Stimulated activated naive CD4-positive, alpha-beta T cell (primary cell): ENCODE measurements at regions not wholly inside any gene's neighbourhood (a gene's known extent, or its start where the extent isn't known, plus 50 kb on each side); places are given as distances from the start of the nearest gene placed in this dataset.

Source experiments
- DNase-seq, 6 experiments: peaks; one replicate each; lab custom pipeline; 2025; lab: John Stamatoyannopoulos, UW

GRCh38 chr12:67427336-67427735, 158.2 kb downstream of the CAND1 start:
- DNase-seq: no peak

DNA sequence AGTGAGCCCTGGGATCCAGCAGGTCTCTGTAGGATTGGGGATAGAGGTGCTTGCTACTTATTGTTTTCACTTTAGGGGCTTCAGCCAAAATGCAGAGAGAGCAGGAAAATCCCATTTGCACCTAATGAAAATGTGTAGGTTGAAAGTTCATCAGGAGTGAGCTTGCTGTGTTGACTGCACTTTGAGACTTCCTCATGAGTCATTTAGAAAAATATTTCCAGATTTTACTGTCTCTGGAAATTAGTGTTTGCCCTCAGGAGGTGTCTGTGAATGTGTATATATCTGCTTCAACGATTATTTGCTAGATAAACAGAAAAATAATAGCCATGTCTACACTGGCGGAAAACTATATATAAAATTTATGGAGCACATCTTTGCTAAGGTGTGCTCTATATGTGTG, 159.3 kb downstream of the CAND1 start:
- DNase-seq: no peak

DNA sequence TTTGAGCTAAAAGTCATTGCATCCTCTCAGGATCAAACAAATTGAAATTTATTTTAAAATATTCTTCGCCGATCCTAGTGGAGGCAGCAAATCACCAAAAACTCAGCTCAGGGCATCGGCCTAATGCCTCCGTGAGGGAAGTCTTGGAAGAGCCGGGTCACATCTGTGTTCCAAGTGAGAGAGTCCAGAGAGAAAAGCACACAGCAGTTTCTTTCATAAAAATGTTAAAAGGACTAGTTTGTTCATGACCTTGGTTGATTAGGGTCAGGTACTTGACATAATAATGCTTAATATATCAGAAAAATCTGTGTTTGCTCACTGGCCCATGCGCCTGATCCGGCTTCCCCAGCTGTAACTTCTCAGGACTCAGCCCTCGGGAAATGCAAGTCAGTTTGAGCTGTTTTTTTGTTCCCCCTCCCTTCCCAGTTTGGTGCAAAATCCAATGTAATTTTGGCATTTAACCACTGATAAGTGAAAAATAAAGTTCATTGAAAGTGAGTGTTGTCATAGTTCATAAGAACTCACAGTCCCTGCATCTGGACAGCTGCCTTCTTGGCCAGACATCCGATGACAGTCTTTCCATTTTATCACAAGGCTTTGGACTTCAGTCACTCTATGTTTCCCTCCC, 161.7 kb downstream of the CAND1 start:
- no peak for DNase-seq

- no peak for DNase-seq
These were observed 162.4 kb downstream of the CAND1 start for GRCh38 chr12:67431411-67432020.

GRCh38 chr12:67433385-67434175, 164.4 kb downstream of the CAND1 start:
- DNase-seq: no peak

DNA sequence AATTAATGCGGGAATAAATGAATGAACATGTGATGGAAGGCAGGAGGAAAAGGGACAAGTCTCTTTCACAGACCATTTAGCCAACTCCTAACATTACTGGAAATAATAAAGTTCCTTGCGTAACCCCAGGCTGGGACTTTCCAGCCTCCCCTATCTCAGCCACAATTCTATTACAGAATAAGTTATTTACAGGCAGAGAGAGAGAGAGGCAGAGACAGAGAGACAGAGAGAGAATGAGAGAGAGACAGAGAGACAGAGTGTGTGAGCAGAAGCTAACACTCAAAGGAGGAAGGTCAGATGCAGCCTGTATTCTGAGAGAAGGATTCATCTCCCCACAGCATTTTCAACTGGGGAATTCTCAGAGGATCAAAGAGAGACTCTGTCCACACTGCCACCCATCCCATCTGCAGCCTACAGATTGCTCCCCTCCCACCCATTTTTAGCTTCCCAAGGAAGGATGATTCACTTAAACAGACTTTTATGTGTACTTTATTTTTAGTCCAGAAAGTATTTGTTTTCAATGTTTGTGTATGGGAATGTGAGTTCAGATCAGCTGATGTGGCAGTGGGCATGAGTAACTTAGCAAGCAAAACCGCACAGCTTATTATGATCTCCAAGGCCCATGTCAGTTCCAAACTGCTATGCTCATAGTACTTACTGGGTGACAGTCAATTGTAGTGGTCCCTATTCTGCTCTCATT, 165.7 kb downstream of the CAND1 start:
- DNase-seq: no peak

- DNase-seq: no peak
These were observed 167.1 kb downstream of the CAND1 start for GRCh38 chr12:67436230-67436629.

DNA sequence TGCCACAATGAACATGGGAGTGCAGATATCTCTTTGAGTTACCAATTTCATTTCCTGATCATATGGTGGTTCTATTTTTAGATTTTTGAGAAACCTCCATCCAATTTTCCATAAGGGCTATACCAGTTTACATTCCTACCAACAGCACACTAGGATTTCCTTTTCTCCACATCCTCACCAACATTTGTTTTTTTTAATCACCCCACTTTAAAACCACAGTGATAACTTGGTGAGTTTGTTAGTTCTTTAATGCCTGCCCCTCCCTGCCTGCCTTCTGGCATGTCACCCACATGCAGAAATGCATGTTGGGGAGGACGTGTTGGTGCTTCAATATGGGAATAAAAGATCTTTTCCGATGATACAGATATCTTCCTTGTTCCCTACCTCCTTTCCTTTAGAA, 167.9 kb downstream of the CAND1 start:
- no peak for DNase-seq

- DNase-seq: no peak
These were observed 170.5 kb downstream of the CAND1 start for GRCh38 chr12:67439611-67440010.

- peak; percentile 55 to 80 (median 62) for DNase-seq
These were observed 172.7 kb downstream of the CAND1 start for GRCh38 chr12:67441736-67442346.

- no peak for DNase-seq
These were observed 173.2 kb downstream of the CAND1 start for GRCh38 chr12:67442347-67442841.

- no peak for DNase-seq
These were observed 173.7 kb downstream of the CAND1 start for GRCh38 chr12:67442896-67443295.

DNA sequence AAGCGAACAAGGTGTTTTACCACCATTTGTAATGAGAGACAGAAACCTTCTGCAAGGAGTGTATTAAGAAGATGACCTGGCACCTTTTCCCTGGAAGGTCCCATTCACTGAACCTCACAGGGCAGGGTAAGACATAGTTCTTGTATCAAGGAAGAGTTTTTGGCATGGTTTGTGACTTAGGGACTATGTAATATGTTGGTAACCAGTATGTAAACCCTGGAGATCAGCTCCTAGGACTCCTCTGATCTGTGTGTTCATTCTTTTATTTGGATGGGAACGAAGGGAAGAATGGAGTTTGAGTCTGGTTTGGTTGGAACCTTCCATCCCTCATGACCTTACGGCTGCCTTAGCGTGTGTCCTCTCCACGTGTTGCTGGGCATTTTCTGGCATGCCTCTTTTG, 175.4 kb downstream of the CAND1 start:
- DNase-seq: no peak

GRCh38 chr12:67446716-67447115, 177.6 kb downstream of the CAND1 start:
- DNase-seq: no peak

DNA sequence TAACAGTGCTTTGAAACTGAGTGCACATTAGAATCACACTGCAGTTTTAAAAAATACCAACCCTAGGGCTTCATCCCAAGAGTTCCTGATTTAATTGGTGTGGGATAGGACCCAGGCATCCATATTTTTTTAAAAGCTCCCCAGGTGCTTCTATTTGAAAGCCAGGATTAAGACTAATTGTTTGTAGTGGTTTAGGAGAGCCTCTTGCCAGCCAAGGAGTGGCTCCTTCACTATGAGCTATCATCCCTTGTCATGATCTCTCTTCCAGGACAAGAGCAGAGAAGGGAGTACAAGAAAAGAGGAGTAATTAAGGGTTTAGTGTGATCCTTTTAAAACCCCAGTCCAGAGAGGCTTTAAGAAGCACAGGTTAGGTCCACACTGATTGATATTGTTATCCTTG, 178.0 kb downstream of the CAND1 start:
- no peak for DNase-seq

DNA sequence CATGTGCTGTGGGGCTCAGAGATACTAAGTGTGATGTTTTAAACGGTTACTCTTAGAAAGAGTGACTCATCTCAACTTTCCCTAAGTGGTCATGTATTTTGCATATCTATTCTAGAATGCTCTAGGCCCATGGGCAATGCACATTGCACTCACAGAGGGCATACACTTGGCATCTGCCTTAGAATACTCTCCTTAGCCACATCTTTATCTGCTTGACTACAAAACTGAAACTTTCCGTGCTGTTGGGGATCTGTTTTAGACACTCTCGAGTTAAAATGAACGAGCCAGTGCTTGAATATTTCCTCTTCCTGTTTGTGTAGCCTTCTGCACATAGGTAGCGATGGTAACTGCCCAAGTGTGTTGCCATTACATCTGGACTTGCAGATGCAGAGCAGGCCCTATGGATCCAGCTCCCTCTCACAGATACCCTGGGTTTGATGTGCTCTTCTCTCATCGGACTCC, 180.5 kb downstream of the CAND1 start:
- peak in 2 of 6 experiments; percentile 18 to 27 for DNase-seq

DNA sequence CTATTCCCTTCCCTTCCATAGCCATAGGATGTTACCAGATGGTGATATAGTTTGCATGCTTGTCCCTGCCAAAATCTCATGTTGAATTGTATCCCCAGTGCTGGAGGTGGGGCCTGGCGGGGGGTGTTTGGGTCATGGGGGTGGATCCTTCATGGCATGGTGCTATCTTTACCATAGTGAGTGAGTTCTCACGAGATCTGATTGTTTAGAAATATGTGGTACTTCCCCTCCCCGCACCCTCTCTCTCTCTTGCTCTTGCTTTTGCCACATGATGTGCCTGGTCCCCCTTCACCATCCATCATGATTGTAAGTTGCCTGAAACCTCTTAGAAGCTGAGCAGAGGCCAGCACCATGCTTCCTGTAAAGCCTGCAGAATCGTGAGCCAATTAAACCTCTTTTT, 181.3 kb downstream of the CAND1 start:
- no peak for DNase-seq

- DNase-seq: peak in 1 of 6 experiments; percentile 2
These were observed 182.0 kb downstream of the CAND1 start for GRCh38 chr12:67451206-67451605.

- DNase-seq: no peak
These were observed 183.1 kb downstream of the CAND1 start for GRCh38 chr12:67452119-67452805.

DNA sequence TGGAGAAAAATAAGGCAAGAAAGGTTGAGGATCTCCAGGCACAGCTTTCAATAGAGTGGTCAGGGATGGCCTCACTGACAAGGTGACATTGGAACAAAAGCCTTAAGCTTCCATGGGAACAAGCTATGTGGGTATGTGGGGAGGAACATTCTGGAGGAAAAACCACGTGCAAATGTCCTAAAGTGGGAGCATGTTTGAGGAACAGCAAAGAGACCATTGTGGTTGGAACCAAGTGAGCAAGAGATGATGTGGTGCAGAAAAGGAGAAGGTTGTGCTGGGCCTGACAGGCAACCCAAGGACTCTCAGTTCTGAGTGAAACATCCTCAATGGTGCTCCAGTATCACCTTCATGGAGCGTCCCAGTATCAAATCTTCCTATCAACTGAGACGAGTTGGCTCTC, 184.0 kb downstream of the CAND1 start:
- DNase-seq: no peak

GRCh38 chr12:67455236-67455635, 186.1 kb downstream of the CAND1 start:
- no peak for DNase-seq
